Stomach (tissue), 8 donors: ENCODE measurements at regions not wholly inside any gene's neighbourhood (a gene's known extent, or its start where the extent isn't known, plus 50 kb on each side); places are given as distances from the start of the nearest gene placed in this dataset.

ENCODE experiments used
- DNase-seq, 2 donors: peaks; one replicate each; pipeline versions ENCODE4 v3.0.0 to v3.0.0-alpha.2; 2013 to 2019
- H3K27ac ChIP-seq, 5 donors: fragments of 200-600 bp in 4 of 5; sonication (generic) in 4 of 5; one replicate each; pipeline ENCODE4 v1.5.1; 2013 to 2019; ENCODE audit warnings: mild to moderate bottlenecking in 1 of 5, moderate library complexity in 1 of 5
- H3K27me3 ChIP-seq, 3 donors: fragments of 200-600 bp; sonication (generic); one replicate each; pipeline ENCODE4 v1.5.1; 2017 to 2019; ENCODE audit warnings: mixed run types in 1 of 3
- H3K36me3 ChIP-seq, 4 donors: fragments of 200-600 bp; sonication (generic); 1 replicate in 3 of 4; 2 replicates in 1 of 4; pipeline ENCODE4 v1.5.1; 2016 to 2019
- H3K4me1 ChIP-seq, 4 donors: fragments of 200-600 bp; sonication (generic); one replicate each; pipeline ENCODE4 v1.5.1; 2016 to 2019
- H3K4me3 ChIP-seq, 4 donors: fragments of 200-600 bp; sonication (generic) in 3 of 4; one replicate each; pipeline ENCODE4 v1.5.1; 2016 to 2019; ENCODE audit warnings: mild to moderate bottlenecking in 1 of 4
- H3K9me3 ChIP-seq, 4 donors: fragments of 200-600 bp; sonication (generic); one replicate each; pipeline ENCODE4 v1.5.1; 2016 to 2019
- CTCF ChIP-seq, 7 experiments: fragments of 450-650 bp in 4 of 7; fragments of 200-600 bp in 3 of 7; sonication (generic) in 3 of 7; IDR thresholded peaks; one replicate each; pipeline ENCODE4 v1.5.1; 2016 to 2019; ENCODE audit warnings: antibody characterized with exemption in 7 of 7, control low read depth in 2 of 7, mild to moderate bottlenecking in 1 of 7
- EP300 ChIP-seq: sonication (generic); formaldehyde crosslinking; IDR thresholded peaks from one replicate; pipeline ENCODE4 v1.6.1; 2017; ENCODE audit warnings: antibody characterized with exemption
- POLR2A ChIP-seq, 4 donors: fragments of 450-650 bp; IDR thresholded peaks; one replicate each; pipeline ENCODE4 v1.6.1; 2016; ENCODE audit warnings: antibody characterized with exemption in 4 of 4, control low read depth in 2 of 4, mild to moderate bottlenecking in 1 of 4, moderate library complexity in 1 of 4
- POLR2AphosphoS5 ChIP-seq, 3 donors: sonication (generic); formaldehyde crosslinking; IDR thresholded peaks; one replicate each; pipeline ENCODE4 v1.6.1; 2016; ENCODE audit warnings: antibody characterized with exemption in 3 of 3
- WGBS, 5 donors: extraction: QIAGEN DNeasy Blood & Tissue Kit in 3 of 5; methylation state at CpG; one replicate each; pipeline versions ENCODE4 v1.1.5 to v1.1.7; 2013 to 2018; 5-methylcytosine and 5-hydroxymethylcytosine counted together
- intact Hi-C: fragments of 100-400 bp; cut with DNase I; formaldehyde crosslinking; loops from one replicate; pipeline ENCODE4 v1.15.1; 2023; ENCODE audit warnings: low total_unique reads
- donor health status: healthy with polysubstance abuse.
- donor health status: Bipolar disorder and iron deficiency.
- donor health status: healthy.

GRCh38 chr13:60936281-60936680, 479.4 kb downstream of the PCDH20 start:
- Histone ChIP-seq H3K27me3 (no peaks in the 10 kb centered on the region), H3K9me3 (no peaks in the 10 kb centered on the region), H3K4me3 (no peak overlapping the region), H3K27ac (no peak overlapping the region), H3K4me1 (no peaks in the 10 kb centered on the region), H3K36me3 (no peaks in the 10 kb centered on the region)
- intact Hi-C loops: no loop called here
- 48 to 90% (median 75%) methylated on average over 3 of the region's 3 CpGs for WGBS, 5 donors
- no peak for DNase-seq
- TF ChIP-seq EP300 (no peak), POLR2A (IDR thresholded peaks at IDR 0.05) (no peak), CTCF (IDR thresholded peaks at IDR 0.05) (no peak), POLR2AphosphoS5 (IDR thresholded peaks at IDR 0.05) (no peak)

DNA sequence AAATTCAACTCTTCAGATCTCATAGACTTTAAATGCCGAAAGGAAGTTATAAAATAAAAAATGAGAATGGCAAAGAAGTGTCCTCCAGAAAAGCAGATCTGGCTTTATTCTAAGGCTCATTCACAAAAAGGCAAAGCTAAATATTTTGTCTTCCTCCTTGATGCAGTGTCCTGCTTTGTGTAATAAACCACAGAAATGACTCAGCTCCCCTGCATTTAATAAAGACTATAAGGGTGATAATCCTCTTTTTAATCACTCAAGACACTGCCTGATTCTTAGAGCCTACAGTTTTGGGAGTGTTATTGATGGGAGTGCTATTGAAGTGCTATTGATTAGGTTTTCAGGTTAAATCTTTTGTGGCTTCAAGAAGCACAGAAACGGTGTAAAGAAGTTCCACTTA, 482.0 kb downstream of the PCDH20 start:
- no peaks in the 10 kb centered on the region for H3K9me3 ChIP-seq
- no peak for DNase-seq
- no peak overlapping the region for H3K27ac ChIP-seq
- intact Hi-C loops: no loop called here
- 44 to 84% (median 73%) methylated on average over 2 of the region's 2 CpGs for WGBS, 5 donors
- TF ChIP-seq EP300: no peak
- TF ChIP-seq CTCF (IDR thresholded peaks at IDR 0.05): no peak
- TF ChIP-seq POLR2AphosphoS5 (IDR thresholded peaks at IDR 0.05): no peak
- TF ChIP-seq POLR2A (IDR thresholded peaks at IDR 0.05): no peak
- no peaks in the 10 kb centered on the region for H3K36me3 ChIP-seq
- no peaks in the 10 kb centered on the region for H3K27me3 ChIP-seq
- H3K4me1 ChIP-seq: no peaks in the 10 kb centered on the region
- H3K4me3 ChIP-seq: no peak overlapping the region

GRCh38 chr13:60931858-60932546, 483.6 kb downstream of the PCDH20 start:
- Histone ChIP-seq H3K36me3 (no peaks in the 10 kb centered on the region), H3K27me3 (no peaks in the 10 kb centered on the region), H3K27ac (no peak overlapping the region), H3K4me3 (no peak overlapping the region), H3K4me1 (no peaks in the 10 kb centered on the region), H3K9me3 (no peaks in the 10 kb centered on the region)
- no peak for TF ChIP-seq POLR2AphosphoS5 (IDR thresholded peaks at IDR 0.05)
- intact Hi-C loops: no loop called here
- WGBS, 5 donors: 21 to 58% (median 39%) methylated on average over 4 of the region's 4 CpGs
- no peak for DNase-seq

- H3K4me3 ChIP-seq: no peak overlapping the region
Observed at GRCh38 chr13:60925686-60926085, 490.0 kb downstream of the PCDH20 start.

More at GRCh38 chr13:60925686-60926085, 490.0 kb downstream of the PCDH20 start:
- no peaks in the 10 kb centered on the region for H3K27me3 ChIP-seq
- H3K36me3 ChIP-seq: no peaks in the 10 kb centered on the region
- no peaks in the 10 kb centered on the region for H3K4me1 ChIP-seq
- no peak overlapping the region for H3K27ac ChIP-seq
- H3K9me3 ChIP-seq: no peaks in the 10 kb centered on the region
- peak in 1 of 2 donors; percentile 39 for DNase-seq
- TF ChIP-seq EP300 (no peak), CTCF (IDR thresholded peaks at IDR 0.05) (no peak), POLR2AphosphoS5 (IDR thresholded peaks at IDR 0.05) (no peak), POLR2A (IDR thresholded peaks at IDR 0.05) (no peak)
- intact Hi-C loops: no loop called here
- 82 to 88% (median 87%) methylated on average over 3 of the region's 3 CpGs for WGBS, 5 donors
